GM20000 (cell line): ENCODE measurements at regions not wholly inside any gene's neighbourhood (a gene's known extent, or its start where the extent isn't known, plus 50 kb on each side); places are given as distances from the start of the nearest gene placed in this dataset.
"Not testable (repeated sequence)": the region's sequence is repeated elsewhere in the genome, so short reads cannot be mapped to it uniquely, and the experiment has no call there.

Source experiments
- DNase-seq: peaks from one replicate; pipeline ENCODE4 v3.0.0; 2012; ENCODE audit warnings: low spot score
- CTCF ChIP-seq: IDR thresholded peaks from 2 replicates; pipeline ENCODE4 v1.5.1; 2012; ENCODE audit warnings: mild to moderate bottlenecking, control low read depth; ENCODE audit errors: extremely low read depth, missing control alignments

- TF ChIP-seq CTCF = no peak
- DNase-seq = no peak
Observed at GRCh38 chr6:170003027-170003426, 251.6 kb downstream of the ERMARD start.

- not testable (repeated sequence) for DNase-seq
Observed at GRCh38 chr6:170001782-170002181, 250.4 kb downstream of the ERMARD start.

GRCh38 chr6:170000071-170000843, 248.8 kb downstream of the ERMARD start:
- no peak for DNase-seq
- TF ChIP-seq CTCF = no peak

- TF ChIP-seq CTCF = no peak
- DNase-seq = no peak
Observed at GRCh38 chr6:169999367-169999766, 247.9 kb downstream of the ERMARD start.

GRCh38 chr6:169998457-169998856, 247.0 kb downstream of the ERMARD start:
- TF ChIP-seq CTCF = no peak
- no peak for DNase-seq

- no peak for DNase-seq
- no peak for TF ChIP-seq CTCF
Observed at GRCh38 chr6:169997930-169998218, 246.5 kb downstream of the ERMARD start.

GRCh38 chr6:169997187-169997929, 245.9 kb downstream of the ERMARD start:
- DNase-seq = no peak

More at GRCh38 chr6:169997187-169997929, 245.9 kb downstream of the ERMARD start:
- TF ChIP-seq CTCF = no peak
